ENCODE measurements at regions not wholly inside any gene's neighbourhood (a gene's known extent, or its start where the extent isn't known, plus 50 kb on each side); places are given as distances from the start of the nearest gene placed in this dataset.
A peak's percentile ranks its signal among the peaks of the same experiment; 100 is the strongest.
"Not testable (repeated sequence)": the region's sequence is repeated elsewhere in the genome, so short reads cannot be mapped to it uniquely, and the experiment has no call there.

DNA sequence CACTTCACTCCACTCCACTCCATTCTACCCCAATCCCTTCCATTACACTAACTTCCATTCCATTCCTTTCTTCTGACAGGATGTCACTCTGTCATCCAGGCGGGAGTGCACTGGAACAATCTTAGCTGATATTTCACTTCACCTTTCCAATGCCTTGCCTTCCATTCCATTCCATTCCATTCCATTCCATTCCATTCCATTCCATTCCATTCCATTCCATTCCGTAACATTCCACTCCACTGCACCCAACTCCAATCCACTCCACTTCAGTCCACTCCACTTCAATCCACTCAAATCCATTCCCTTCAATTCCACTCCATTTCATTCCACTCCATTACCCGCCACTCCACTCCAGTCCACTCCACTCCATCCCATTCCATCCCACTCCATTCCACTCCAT is 1099.4 kb downstream of the TSPY10 start:
- TF ChIP-seq, protein P1, sequence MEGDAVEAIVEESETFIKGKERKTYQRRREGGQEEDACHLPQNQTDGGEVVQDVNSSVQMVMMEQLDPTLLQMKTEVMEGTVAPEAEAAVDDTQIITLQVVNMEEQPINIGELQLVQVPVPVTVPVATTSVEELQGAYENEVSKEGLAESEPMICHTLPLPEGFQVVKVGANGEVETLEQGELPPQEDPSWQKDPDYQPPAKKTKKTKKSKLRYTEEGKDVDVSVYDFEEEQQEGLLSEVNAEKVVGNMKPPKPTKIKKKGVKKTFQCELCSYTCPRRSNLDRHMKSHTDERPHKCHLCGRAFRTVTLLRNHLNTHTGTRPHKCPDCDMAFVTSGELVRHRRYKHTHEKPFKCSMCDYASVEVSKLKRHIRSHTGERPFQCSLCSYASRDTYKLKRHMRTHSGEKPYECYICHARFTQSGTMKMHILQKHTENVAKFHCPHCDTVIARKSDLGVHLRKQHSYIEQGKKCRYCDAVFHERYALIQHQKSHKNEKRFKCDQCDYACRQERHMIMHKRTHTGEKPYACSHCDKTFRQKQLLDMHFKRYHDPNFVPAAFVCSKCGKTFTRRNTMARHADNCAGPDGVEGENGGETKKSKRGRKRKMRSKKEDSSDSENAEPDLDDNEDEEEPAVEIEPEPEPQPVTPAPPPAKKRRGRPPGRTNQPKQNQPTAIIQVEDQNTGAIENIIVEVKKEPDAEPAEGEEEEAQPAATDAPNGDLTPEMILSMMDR (conservative IDR thresholded peaks at IDR 0.05; ENCODE audit: control insufficient read depth, insufficient read depth, low read depth, low read length) = no peak
- H3K4me3 ChIP-seq (ENCODE audit: control insufficient read depth, low read depth, low read length) = no peak overlapping the region
- DNase-seq (ENCODE audit: low read depth) = peak; percentile 89

DNA sequence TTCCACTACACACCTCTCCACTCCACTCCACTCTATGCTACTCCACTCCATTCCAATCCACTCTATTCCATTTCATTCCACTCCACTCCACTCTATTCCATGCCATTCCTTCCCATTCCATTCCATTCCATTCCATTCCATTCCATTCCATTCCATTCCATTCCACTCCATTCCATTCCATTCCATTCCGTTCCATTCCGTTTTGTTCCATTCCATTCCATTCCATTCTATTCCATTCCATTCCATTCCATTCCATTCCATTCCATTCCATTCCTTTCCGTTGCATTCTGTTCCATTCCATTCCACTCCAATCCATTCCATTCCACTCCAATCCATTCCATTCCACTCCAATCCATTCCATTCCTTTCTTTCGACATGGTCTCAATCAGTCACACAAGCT is 1121.1 kb downstream of the TSPY10 start:
- H3K4me3 ChIP-seq (ENCODE audit: control insufficient read depth, low read depth, low read length); DNase-seq (ENCODE audit: low read depth): not testable (repeated sequence)

DNA sequence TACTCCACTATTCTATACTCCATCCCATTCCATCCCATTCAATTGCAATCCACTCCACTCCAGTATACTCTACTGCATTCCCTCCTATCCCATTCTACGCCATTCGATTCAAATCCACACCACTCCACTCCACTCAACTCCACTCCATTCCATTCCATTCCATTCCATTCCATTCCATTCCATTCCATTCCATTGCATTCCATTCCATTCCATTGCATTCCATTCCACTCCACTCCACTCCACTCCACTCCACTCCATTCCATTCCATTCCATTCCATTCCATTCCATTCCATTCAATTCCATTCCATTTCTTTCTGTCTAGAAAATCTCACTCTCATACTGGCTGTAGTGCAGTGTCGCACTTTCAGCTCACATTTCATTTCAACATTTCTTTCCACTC is 1129.4 kb downstream of the TSPY10 start:
- not testable (repeated sequence) for DNase-seq (ENCODE audit: low read depth); H3K4me3 ChIP-seq (ENCODE audit: control insufficient read depth, low read depth, low read length)

DNA sequence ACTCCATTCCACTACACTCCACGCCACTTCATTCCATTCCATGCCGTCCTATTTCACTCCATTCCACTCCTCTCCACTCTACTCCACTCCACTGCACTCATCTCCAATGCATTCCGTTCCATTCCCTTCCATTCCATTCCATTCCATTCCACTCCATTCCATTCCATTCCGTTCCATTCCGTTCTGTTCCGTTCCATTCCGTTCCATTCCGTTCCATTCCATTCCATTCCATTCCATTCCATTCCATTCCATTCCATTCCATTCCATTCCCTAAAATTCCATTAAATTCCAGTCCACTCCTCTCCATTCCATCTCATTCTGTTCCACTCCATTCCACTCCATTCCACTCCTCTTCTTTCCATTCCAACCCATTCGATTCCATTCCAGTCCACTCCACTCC is 1139.1 kb downstream of the TSPY10 start:
- TF ChIP-seq, protein P1 (conservative IDR thresholded peaks at IDR 0.05; ENCODE audit: control insufficient read depth, insufficient read depth, low read depth, low read length) = no peak
- peak; percentile 10 for DNase-seq (ENCODE audit: low read depth)
- H3K4me3 ChIP-seq (ENCODE audit: control insufficient read depth, low read depth, low read length) = no peak overlapping the region

DNA sequence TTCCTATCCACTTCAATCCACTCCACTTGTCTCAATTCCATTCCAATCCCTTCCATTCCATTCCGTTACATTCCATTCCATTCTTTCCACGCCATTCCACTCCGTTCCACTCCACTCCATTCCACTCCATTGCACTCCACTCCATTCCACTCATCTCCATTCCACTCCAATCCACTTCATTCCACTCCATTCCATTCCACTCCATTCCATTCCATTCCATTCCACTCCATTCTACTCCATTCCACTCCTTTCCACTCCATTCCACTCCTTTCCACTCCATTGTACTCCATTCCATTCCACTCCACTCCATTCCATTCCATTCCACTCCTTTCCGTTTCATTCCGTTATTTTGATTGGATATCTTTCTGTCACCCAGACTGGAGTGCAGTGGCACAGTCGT is 1158.7 kb downstream of the TSPY10 start:
- TF ChIP-seq, protein P1 (conservative IDR thresholded peaks at IDR 0.05; ENCODE audit: control insufficient read depth, insufficient read depth, low read depth, low read length) = no peak
- no peak overlapping the region for H3K4me3 ChIP-seq (ENCODE audit: control insufficient read depth, low read depth, low read length)

More for the DNA sequence above, 1158.7 kb downstream of the TSPY10 start:
- no peak for DNase-seq (ENCODE audit: low read depth)

Measured in fibroblast of mammary gland (primary cell).